Skeletal muscle satellite cell (primary cell): ENCODE measurements at regions not wholly inside any gene's neighbourhood (a gene's known extent, or its start where the extent isn't known, plus 50 kb on each side); places are given as distances from the start of the nearest gene placed in this dataset.

ENCODE experiments used
- H3K27me3 ChIP-seq: 2 replicates; pipeline ENCODE4 v1.7.0; 2013; ENCODE audit warnings: low read length; ENCODE audit not compliant: control insufficient read depth, insufficient read depth
- H3K36me3 ChIP-seq: 2 replicates; pipeline ENCODE4 v1.7.0; 2013; ENCODE audit warnings: mild to moderate bottlenecking, control low read depth, low read length; ENCODE audit not compliant: insufficient read depth
- H3K4me1 ChIP-seq: 2 replicates; pipeline ENCODE4 v1.7.0; 2013; ENCODE audit warnings: low read length; ENCODE audit not compliant: control insufficient read depth, insufficient read depth
- H3K4me2 ChIP-seq: 2 replicates; pipeline ENCODE4 v1.7.0; 2013; ENCODE audit warnings: mild to moderate bottlenecking, low read length
- H3K4me3 ChIP-seq: 2 replicates; pipeline ENCODE4 v1.7.0; 2013; ENCODE audit warnings: low read length
- H3K9ac ChIP-seq: 2 replicates; pipeline ENCODE4 v1.7.0; 2013; ENCODE audit warnings: mild to moderate bottlenecking, low read depth, low read length, moderate library complexity
- H3K9me3 ChIP-seq: replicated peaks from 2 replicates; pipeline ENCODE4 v1.7.0; 2013; ENCODE audit warnings: mild to moderate bottlenecking, control low read depth, low read length

DNA sequence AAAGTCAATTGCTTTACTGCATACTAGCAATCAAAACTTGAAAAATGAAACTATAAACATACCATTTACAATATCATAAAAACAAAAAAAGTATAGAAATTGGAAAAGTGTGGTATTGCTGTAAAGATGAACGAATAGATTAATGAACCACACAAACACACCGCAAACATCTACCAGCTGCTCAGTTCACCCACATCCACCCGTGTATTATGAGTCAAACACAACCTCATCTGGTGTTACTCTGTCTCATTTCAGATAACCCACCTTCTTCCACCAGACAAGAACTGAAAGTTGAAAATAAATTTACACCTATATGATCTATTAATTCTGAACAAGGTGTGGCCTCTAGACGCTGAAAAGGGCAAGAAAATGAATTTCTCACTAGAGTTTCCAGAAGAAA, 53.3 kb downstream of the BLID start:
- H3K9me3 ChIP-seq = peaks cover 14% of the 10 kb centered on the region
- no peaks in the 10 kb centered on the region for H3K27me3 ChIP-seq
- H3K4me3 ChIP-seq = no peak overlapping the region
- no peak overlapping the region for H3K9ac ChIP-seq
- no peak overlapping the region for H3K4me2 ChIP-seq
- H3K4me1 ChIP-seq = no peaks in the 10 kb centered on the region
- H3K36me3 ChIP-seq = peaks cover 26% of the 10 kb centered on the region

DNA sequence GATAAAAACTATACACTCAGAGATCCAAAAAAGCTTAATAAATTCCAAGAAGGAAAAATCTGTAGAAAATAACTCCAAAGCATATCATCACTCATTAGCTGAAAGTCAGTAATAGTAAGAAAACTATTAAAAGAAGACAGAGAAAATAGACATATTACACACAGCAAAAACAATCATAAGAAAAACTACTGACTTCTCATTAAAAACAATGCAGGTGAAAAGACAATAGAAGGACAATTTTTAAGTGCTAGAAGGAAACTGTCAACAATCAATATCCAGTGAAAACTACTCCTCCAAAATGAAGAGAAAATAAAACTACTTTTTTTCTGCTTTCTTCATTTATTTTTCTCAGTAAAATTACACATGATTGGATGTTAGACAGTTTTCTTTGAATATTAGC, 56.5 kb downstream of the BLID start:
- Histone ChIP-seq H3K9ac (no peak overlapping the region), H3K9me3 (peaks cover 14% of the 10 kb centered on the region), H3K4me2 (no peak overlapping the region), H3K4me1 (no peaks in the 10 kb centered on the region), H3K36me3 (peaks cover 20% of the 10 kb centered on the region), H3K27me3 (no peaks in the 10 kb centered on the region), H3K4me3 (no peak overlapping the region)

DNA sequence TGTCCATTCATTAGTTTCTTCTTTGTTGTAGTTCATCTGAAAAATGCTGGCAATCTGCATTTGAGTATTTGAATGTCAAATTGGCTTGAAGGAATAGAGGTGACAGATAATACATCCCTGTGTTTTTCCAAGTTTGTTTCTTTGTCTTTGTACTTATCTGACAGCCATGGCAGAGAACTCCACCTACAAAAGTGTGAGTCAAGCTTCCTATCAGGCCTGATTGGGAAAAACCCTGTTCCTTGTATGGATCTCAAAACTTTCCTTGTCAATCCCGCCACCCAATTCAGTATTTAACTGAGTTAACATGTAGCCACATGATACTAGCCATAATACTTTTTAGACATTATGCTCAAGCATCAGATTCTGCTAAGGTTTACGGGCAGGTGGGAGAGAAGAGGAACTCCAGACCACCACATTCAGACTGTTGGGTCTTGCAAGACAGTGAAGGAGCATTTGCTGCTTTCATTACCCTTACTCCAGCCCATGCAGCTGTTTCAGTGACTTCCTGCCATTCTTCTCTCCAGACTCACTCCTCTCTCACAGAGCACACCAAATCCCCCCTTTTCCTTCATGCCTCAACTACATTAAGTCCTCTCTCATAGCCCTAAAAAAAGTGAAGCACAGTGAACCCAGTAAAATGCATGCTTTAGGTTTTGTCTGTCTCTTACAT, 65.9 kb downstream of the BLID start:
- no peak overlapping the region for H3K4me2 ChIP-seq
- H3K4me3 ChIP-seq = no peak overlapping the region
- no peak overlapping the region for H3K9ac ChIP-seq
- H3K27me3 ChIP-seq = no peaks in the 10 kb centered on the region
- H3K36me3 ChIP-seq = peaks cover 11% of the 10 kb centered on the region
- H3K9me3 ChIP-seq = no peaks in the 10 kb centered on the region
- peaks cover 26% of the 10 kb centered on the region for H3K4me1 ChIP-seq

DNA sequence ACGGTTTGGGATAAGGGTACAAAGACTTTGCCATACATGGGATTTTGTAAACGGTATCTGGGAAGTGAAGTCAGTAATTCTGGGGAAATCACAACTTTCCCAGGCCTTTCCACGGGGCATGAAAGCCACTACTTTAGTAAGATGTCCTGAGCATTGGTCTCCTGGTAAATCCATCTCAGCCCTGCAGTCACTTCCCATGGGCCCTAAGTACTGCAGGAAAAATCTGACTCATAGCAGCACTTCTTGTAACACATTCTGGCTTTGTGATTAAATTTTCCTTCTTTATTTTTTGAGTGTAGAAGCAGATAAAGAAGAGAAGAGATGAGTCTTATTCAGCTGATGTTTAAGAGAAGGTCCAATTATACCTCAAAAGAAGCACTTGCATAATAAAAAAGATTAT, 67.6 kb downstream of the BLID start:
- Histone ChIP-seq H3K9ac (no peak overlapping the region), H3K27me3 (no peaks in the 10 kb centered on the region), H3K4me2 (no peak overlapping the region), H3K4me3 (no peak overlapping the region), H3K36me3 (peaks cover 11% of the 10 kb centered on the region), H3K9me3 (no peaks in the 10 kb centered on the region), H3K4me1 (peaks cover 44% of the 10 kb centered on the region)

DNA sequence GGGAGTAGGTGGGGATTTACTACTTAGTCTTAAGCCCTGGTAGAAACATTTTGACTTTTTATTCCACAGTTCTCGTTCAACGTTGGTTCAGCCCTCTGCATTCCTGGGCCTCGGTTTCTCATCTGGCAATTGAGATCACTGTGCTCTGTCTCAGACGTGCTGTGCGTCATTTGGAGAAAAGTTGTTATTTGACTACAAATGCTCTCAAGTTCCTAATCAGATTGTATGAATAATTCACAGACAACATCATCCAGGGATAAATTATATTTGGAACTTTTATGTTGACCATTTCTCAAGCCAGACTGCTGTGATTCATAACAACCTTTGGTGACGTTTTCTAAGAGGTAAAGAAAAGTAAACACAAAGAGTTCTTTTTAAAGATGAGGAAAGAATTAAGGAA, 69.2 kb downstream of the BLID start:
- Histone ChIP-seq H3K4me1 (peaks cover 47% of the 10 kb centered on the region), H3K4me2 (peak overlapping the region; percentile 53), H3K9me3 (no peaks in the 10 kb centered on the region), H3K36me3 (peaks cover 11% of the 10 kb centered on the region), H3K9ac (peak overlapping the region; percentile 80), H3K27me3 (no peaks in the 10 kb centered on the region), H3K4me3 (no peak overlapping the region)

DNA sequence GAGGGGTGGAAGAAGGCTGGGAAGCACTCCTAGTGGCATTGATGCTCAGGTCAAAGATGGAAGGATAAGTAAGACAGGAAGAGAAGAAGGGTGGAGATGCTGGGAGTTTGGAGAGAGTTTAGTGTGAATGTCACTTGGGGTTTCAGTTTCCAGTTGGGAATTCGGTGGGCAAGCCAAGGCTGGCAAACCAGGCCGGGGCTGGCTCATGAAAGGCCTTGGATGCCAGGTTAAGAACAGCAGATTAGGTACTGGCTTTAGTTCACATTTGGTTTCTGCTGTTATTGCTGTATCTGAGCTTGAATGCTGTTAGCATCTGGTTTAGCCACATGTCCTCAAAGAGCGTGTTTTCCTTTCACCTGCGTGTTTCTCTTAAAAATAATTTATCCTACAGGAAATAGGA, 69.6 kb downstream of the BLID start:
- no peaks in the 10 kb centered on the region for H3K27me3 ChIP-seq
- H3K36me3 ChIP-seq = peaks cover 11% of the 10 kb centered on the region
- H3K4me3 ChIP-seq = peak overlapping the region; percentile 4
- H3K4me1 ChIP-seq = peaks cover 47% of the 10 kb centered on the region
- H3K4me2 ChIP-seq = peak overlapping the region; percentile 53
- no peaks in the 10 kb centered on the region for H3K9me3 ChIP-seq
- H3K9ac ChIP-seq = peak overlapping the region; percentile 80

DNA sequence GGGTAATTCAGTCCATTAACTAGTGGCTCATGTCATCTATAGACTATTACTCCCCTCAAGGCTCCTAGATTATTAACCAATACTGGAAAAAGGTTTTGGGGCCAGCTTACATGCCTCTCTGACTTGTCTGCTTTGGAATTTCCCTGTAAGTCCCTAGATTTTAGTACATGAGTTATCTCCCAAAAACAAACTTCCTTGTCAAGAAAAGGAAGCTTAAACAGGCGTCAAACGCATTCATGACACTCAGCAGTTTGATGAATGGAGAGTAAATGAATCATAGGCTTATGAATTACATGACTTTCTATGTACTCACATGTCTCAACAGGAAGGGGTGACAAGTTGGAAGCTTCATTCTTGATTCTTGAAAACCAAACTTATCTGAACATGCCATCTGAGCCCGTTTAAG, 70.8 kb downstream of the BLID start:
- Histone ChIP-seq H3K4me1 (peaks cover 44% of the 10 kb centered on the region), H3K36me3 (peaks cover 6% of the 10 kb centered on the region), H3K9ac (peak overlapping the region; percentile 65), H3K9me3 (no peaks in the 10 kb centered on the region), H3K4me3 (no peak overlapping the region), H3K4me2 (no peak overlapping the region), H3K27me3 (no peaks in the 10 kb centered on the region)

DNA sequence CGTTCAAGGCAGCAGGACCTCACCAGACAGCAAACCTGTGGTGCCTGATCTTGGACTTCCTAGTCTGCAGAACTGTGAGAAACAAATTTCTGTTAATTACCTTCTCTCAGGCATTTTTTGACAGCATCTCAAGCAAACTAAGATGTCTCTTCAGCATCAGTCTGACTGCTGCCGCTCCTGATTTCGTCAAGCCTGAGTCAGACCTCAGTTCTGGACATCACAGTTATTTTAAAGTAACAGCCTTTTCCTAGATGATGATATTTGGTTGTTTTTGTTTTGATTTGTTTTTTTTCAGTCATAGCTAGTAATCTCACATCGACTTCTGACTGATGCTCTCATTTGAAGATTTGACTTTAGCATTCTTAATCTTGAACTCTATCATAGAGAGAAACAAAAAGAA, 71.9 kb downstream of the BLID start:
- Histone ChIP-seq H3K36me3 (no peaks in the 10 kb centered on the region), H3K4me1 (peaks cover 42% of the 10 kb centered on the region), H3K9me3 (no peaks in the 10 kb centered on the region), H3K4me2 (peak overlapping the region; percentile 10), H3K27me3 (no peaks in the 10 kb centered on the region), H3K9ac (peak overlapping the region; percentile 65), H3K4me3 (no peak overlapping the region)

DNA sequence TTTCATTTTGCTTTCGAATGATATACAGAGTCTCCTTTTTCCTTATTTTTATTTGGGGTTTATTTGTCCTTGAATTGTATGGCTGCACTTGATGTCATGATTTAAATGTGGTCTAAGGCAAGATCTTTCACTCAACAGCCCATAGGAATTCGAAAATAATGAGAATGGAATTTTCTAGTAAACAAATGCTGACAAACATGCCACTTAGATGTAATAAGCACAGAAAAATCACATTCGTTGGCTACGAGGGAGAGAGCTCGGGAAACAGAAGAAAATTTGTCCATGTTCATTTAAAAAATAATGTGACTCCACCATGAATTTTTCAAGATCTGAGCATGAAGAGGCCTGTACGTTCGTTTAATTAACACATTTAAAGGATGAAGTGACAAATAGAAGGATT, 73.0 kb downstream of the BLID start:
- no peak overlapping the region for H3K4me2 ChIP-seq
- H3K36me3 ChIP-seq = no peaks in the 10 kb centered on the region
- H3K9ac ChIP-seq = peak overlapping the region; percentile 65
- peaks cover 53% of the 10 kb centered on the region for H3K4me1 ChIP-seq
- H3K9me3 ChIP-seq = no peaks in the 10 kb centered on the region
- no peaks in the 10 kb centered on the region for H3K27me3 ChIP-seq
- H3K4me3 ChIP-seq = no peak overlapping the region

DNA sequence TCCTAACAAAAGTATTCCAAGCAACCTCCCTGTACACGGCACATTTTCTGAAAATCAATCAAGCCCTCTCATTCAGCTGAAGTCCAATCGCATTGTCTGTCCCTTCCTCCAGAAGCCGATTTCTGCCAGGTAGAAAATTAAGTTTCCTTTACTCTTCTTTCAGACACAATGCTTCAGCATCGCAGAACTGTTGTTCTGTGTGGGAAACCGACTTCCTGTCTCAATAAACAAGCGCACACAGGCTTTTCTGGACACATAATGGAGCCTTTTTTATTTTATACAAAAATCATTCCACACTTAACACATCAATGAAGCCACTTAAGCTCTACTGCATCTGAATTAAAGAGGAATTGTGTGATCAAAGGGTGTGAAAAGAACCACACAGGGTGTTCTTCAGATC, 75.6 kb downstream of the BLID start:
- no peaks in the 10 kb centered on the region for H3K27me3 ChIP-seq
- no peak overlapping the region for H3K4me3 ChIP-seq
- peaks cover 50% of the 10 kb centered on the region for H3K4me1 ChIP-seq
- H3K9ac ChIP-seq = no peak overlapping the region
- H3K9me3 ChIP-seq = no peaks in the 10 kb centered on the region
- H3K36me3 ChIP-seq = no peaks in the 10 kb centered on the region
- no peak overlapping the region for H3K4me2 ChIP-seq

DNA sequence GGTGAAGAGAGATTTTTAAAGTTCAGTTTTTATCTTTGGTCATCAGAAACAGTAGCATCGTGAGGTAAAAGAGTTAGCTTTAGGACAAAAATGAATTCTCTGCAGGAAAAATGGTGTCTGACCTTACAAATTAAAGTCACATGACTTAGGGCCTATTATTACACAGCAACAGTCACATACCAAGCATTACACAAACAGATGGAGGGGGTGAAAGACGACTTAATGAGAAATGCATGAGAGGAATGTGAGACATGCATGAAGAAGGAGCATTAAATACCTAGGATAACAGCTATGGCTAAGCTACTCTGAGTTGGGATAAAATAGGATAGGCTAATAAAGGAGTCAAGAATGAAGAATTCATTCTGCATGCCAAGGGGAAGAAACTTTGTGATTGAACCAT, 77.5 kb downstream of the BLID start:
- H3K27me3 ChIP-seq = no peaks in the 10 kb centered on the region
- peaks cover 34% of the 10 kb centered on the region for H3K4me1 ChIP-seq
- H3K36me3 ChIP-seq = no peaks in the 10 kb centered on the region
- H3K9me3 ChIP-seq = no peaks in the 10 kb centered on the region
- peak overlapping the region; percentile 8 for H3K9ac ChIP-seq
- H3K4me2 ChIP-seq = no peak overlapping the region
- no peak overlapping the region for H3K4me3 ChIP-seq

DNA sequence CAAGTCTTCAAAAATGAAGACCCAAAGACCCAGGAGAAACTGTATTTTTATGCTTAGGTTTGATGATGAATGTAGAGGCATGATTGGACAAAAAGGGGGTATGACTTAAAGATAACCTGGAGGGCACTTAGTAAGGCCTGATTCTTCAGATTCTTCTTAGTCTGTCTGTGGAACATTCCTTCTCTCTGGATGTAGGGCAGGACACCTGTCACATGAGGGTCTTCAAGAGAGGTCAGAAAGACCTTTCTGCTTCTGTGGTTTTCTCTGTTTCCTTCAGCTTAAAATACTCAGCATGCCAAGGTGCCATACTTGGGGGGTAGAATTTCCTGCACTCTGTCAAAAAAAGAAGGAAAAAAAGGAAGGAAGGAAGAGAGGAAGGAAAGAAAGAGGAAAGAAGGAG, 78.1 kb downstream of the BLID start:
- Histone ChIP-seq H3K4me3 (no peak overlapping the region), H3K27me3 (no peaks in the 10 kb centered on the region), H3K36me3 (no peaks in the 10 kb centered on the region), H3K4me2 (no peak overlapping the region), H3K9ac (peak overlapping the region; percentile 8), H3K4me1 (peaks cover 29% of the 10 kb centered on the region), H3K9me3 (no peaks in the 10 kb centered on the region)
